H1 (cell line): ENCODE measurements at regions not wholly inside any gene's neighbourhood (a gene's known extent, or its start where the extent isn't known, plus 50 kb on each side); places are given as distances from the start of the nearest gene placed in this dataset.

Source experiments
- CTCF ChIA-PET: fragments of 300-600 bp; sonication (Branson Sonifier 250); formaldehyde crosslinking; loops from one replicate; lab custom pipeline; 2021; ENCODE audit not compliant: partially characterized antibody; lab: Charles Lee
- POLR2A ChIA-PET: fragments of 300-600 bp; sonication (Branson Sonifier 250); formaldehyde crosslinking; loops from one replicate; lab custom pipeline; 2021; ENCODE audit warnings: inconsistent platforms; ENCODE audit not compliant: partially characterized antibody; lab: Charles Lee
- DNase-seq, 2 experiments: peaks; one replicate each; pipeline versions ENCODE4 v3.0.0 to v3.0.0-alpha.2; 2010 to 2022; ENCODE audit warnings: low spot score in 2 of 2, low read depth in 1 of 2, mixed read lengths in 1 of 2
- FAIRE-seq: peaks from 2 replicates; lab custom pipeline; 2011; peaks lifted over from hg19 to GRCh38; lab: Jason Lieb, UNC
- H2AFZ ChIP-seq: 2 replicates; pipeline ENCODE4 v1.8.1; 2012; ENCODE audit warnings: low read length, inconsistent platforms
- H2AK5ac ChIP-seq: 2 replicates; pipeline ENCODE4 v1.6.1; 2013; ENCODE audit warnings: low read depth, low read length
- H2BK120ac ChIP-seq: replicated peaks from 2 replicates; pipeline ENCODE3; 2013; ENCODE audit warnings: low read depth, low read length, inconsistent platforms
- H2BK12ac ChIP-seq: 2 replicates; pipeline ENCODE4 v1.6.1; 2013; ENCODE audit warnings: low read depth, low read length
- H2BK15ac ChIP-seq: 2 replicates; pipeline ENCODE4 v1.6.1; 2013; ENCODE audit warnings: low read length
- H2BK20ac ChIP-seq: 2 replicates; pipeline ENCODE4 v1.6.1; 2013; ENCODE audit warnings: low read length
- H2BK5ac ChIP-seq: 2 replicates; pipeline ENCODE4 v1.6.1; 2013; ENCODE audit warnings: low read depth, low read length
- H3K14ac ChIP-seq: 2 replicates; pipeline ENCODE4 v1.6.1; 2013; ENCODE audit warnings: inconsistent platforms; ENCODE audit not compliant: insufficient read length
- H3K18ac ChIP-seq: 2 replicates; pipeline ENCODE4 v1.6.1; 2013; ENCODE audit warnings: low read length; ENCODE audit errors: extremely low read depth
- H3K23ac ChIP-seq: 2 replicates; pipeline ENCODE4 v1.6.1; 2013; ENCODE audit warnings: inconsistent platforms; ENCODE audit not compliant: insufficient read length
- H3K23me2 ChIP-seq: 2 replicates; pipeline ENCODE4 v1.6.1; 2013; ENCODE audit warnings: low read depth, low read length
- H3K27ac ChIP-seq: 2 replicates; pipeline ENCODE4 v1.6.1; 2011; ENCODE audit warnings: low read depth, low read length, inconsistent platforms
- H3K27me3 ChIP-seq, 4 experiments: replicated peaks in 1 of 4; 1 replicate in 1 of 4; 2 replicates in 3 of 4; pipeline versions ENCODE4 v1.6.1 to v1.8.1; 2011 to 2013; ENCODE audit warnings: low read length in 3 of 4, mild to moderate bottlenecking in 3 of 4, inconsistent platforms in 2 of 4, mixed read lengths in 2 of 4, moderate library complexity in 1 of 4; ENCODE audit not compliant: control insufficient read depth in 3 of 4, insufficient read depth in 3 of 4; ENCODE audit errors: extremely low read depth in 1 of 4
- H3K36me3 ChIP-seq, 4 experiments: 2 replicates each; pipeline versions ENCODE4 v1.6.1 to v1.8.1; 2011 to 2013; ENCODE audit warnings: mild to moderate bottlenecking in 4 of 4, low read length in 3 of 4, moderate library complexity in 2 of 4, control low read depth in 1 of 4, inconsistent platforms in 1 of 4; ENCODE audit not compliant: insufficient read depth in 4 of 4, control insufficient read depth in 2 of 4
- H3K4ac ChIP-seq: replicated peaks from 2 replicates; pipeline ENCODE3; 2013; ENCODE audit warnings: low read length, low read depth, mixed read lengths, inconsistent platforms; ENCODE audit not compliant: insufficient read length
- H3K4me1 ChIP-seq, 4 experiments: replicated peaks in 1 of 4; 1 replicate in 1 of 4; 2 replicates in 3 of 4; pipeline versions ENCODE4 v1.6.1 to v1.8.1; 2011 to 2013; ENCODE audit warnings: low read length in 3 of 4, inconsistent platforms in 2 of 4, mixed read lengths in 1 of 4; ENCODE audit not compliant: insufficient read depth in 4 of 4, control insufficient read depth in 3 of 4
- H3K4me2 ChIP-seq, 2 experiments: 2 replicates each; pipeline versions ENCODE4 v1.6.1 to v1.8.1; 2011 to 2013; ENCODE audit warnings: low read depth in 2 of 2, low read length in 2 of 2, control low read depth in 1 of 2, inconsistent platforms in 1 of 2, mild to moderate bottlenecking in 1 of 2; ENCODE audit not compliant: insufficient read depth in 1 of 2
- H3K4me3 ChIP-seq, 4 experiments: fragments of 200-600, 300-600 bp in 1 of 4; sonication (generic), shearing (Covaris generic), sonication (Bioruptor Twin) in 1 of 4; 2 replicates each; pipeline versions ENCODE4 v1.5.1 to v1.8.1; 2011 to 2016; ENCODE audit warnings: low read length in 4 of 4, low read depth in 3 of 4, control low read depth in 2 of 4, inconsistent platforms in 2 of 4, mild to moderate bottlenecking in 2 of 4, mixed read lengths in 1 of 4, moderate library complexity in 1 of 4; ENCODE audit not compliant: insufficient read depth in 2 of 4; ENCODE audit errors: extremely low read depth in 1 of 4
- H3K56ac ChIP-seq: replicated peaks from 2 replicates; pipeline ENCODE3; 2013; ENCODE audit warnings: low read depth, mild to moderate bottlenecking, mixed read lengths, low read length, inconsistent platforms; ENCODE audit not compliant: insufficient read length
- H3K79me1 ChIP-seq: 2 replicates; pipeline ENCODE4 v1.6.1; 2013; ENCODE audit warnings: low read depth, low read length, control low read depth
- H3K79me2 ChIP-seq, 2 experiments: 2 replicates each; pipeline versions ENCODE4 v1.6.1 to v1.8.1; 2012 to 2013; ENCODE audit warnings: low read length in 2 of 2, mild to moderate bottlenecking in 2 of 2, inconsistent platforms in 1 of 2; ENCODE audit not compliant: insufficient read depth in 2 of 2, control insufficient read depth in 1 of 2
- H3K9ac ChIP-seq, 4 experiments: replicated peaks in 1 of 4; 1 replicate in 1 of 4; 2 replicates in 3 of 4; pipeline versions ENCODE4 v1.6.1 to v1.8.1; 2011 to 2013; ENCODE audit warnings: low read depth in 3 of 4, low read length in 3 of 4, control low read depth in 2 of 4, mild to moderate bottlenecking in 2 of 4, moderate library complexity in 2 of 4, inconsistent platforms in 1 of 4; ENCODE audit errors: extremely low read depth in 1 of 4
- H3K9me3 ChIP-seq, 2 experiments: 2 replicates each; pipeline versions ENCODE4 v1.6.1 to v1.8.1; 2012 to 2013; ENCODE audit warnings: mild to moderate bottlenecking in 2 of 2, moderate library complexity in 2 of 2, control low read depth in 1 of 2, inconsistent platforms in 1 of 2, low read depth in 1 of 2, low read length in 1 of 2, mixed read lengths in 1 of 2; ENCODE audit not compliant: insufficient read depth in 2 of 2
- H4K20me1 ChIP-seq, 2 experiments: replicated peaks in 1 of 2; 2 replicates each; pipeline versions ENCODE3 to v1.8.1; 2011 to 2013; ENCODE audit warnings: inconsistent platforms in 2 of 2, low read length in 2 of 2, mild to moderate bottlenecking in 1 of 2; ENCODE audit not compliant: insufficient read depth in 2 of 2, control insufficient read depth in 1 of 2
- H4K5ac ChIP-seq: 2 replicates; pipeline ENCODE4 v1.6.1; 2013; ENCODE audit warnings: low read length, low read depth, mixed read lengths, inconsistent platforms; ENCODE audit not compliant: insufficient read length
- H4K8ac ChIP-seq: 2 replicates; pipeline ENCODE4 v1.8.0; 2013; ENCODE audit warnings: mild to moderate bottlenecking, moderate library complexity, low read length, inconsistent platforms; ENCODE audit not compliant: insufficient read depth; ENCODE audit errors: extremely low read depth
- H4K91ac ChIP-seq: replicated peaks from 2 replicates; pipeline ENCODE3; 2013; ENCODE audit warnings: low read length, mixed read lengths, inconsistent platforms; ENCODE audit not compliant: insufficient read length
- BACH1 ChIP-seq: IDR thresholded peaks from 2 replicates; pipeline ENCODE4 v1.6.1; 2012; ENCODE audit warnings: low read length, improper control_type of control experiment
- CHD2 ChIP-seq: IDR thresholded peaks from 2 replicates; pipeline ENCODE4 v1.6.1; 2012; ENCODE audit warnings: low read length, improper control_type of control experiment
- JUND ChIP-seq: IDR thresholded peaks from 2 replicates; pipeline ENCODE4 v1.6.1; 2011; ENCODE audit warnings: mild to moderate bottlenecking, improper control_type of control experiment, low read length
- NANOG ChIP-seq: IDR thresholded peaks from 2 replicates; pipeline ENCODE4 v1.6.1; 2011; ENCODE audit warnings: low read length, low read depth, mild to moderate bottlenecking, inconsistent platforms; ENCODE audit not compliant: insufficient read depth, poor library complexity, severe bottlenecking
- NRF1 ChIP-seq: IDR thresholded peaks from 2 replicates; pipeline ENCODE4 v1.6.1; 2011; ENCODE audit warnings: mild to moderate bottlenecking, low read depth, low read length, improper control_type of control experiment
- POLR2AphosphoS5 ChIP-seq: IDR thresholded peaks from 2 replicates; pipeline ENCODE4 v1.6.1; 2011; ENCODE audit warnings: low read depth, low read length
- RFX5 ChIP-seq: IDR thresholded peaks from 2 replicates; pipeline ENCODE4 v1.6.1; 2011; ENCODE audit warnings: low read depth, low read length, improper control_type of control experiment, borderline replicate concordance
- RXRA ChIP-seq: IDR thresholded peaks from 2 replicates; pipeline ENCODE4 v1.6.1; 2011; ENCODE audit warnings: low read depth, mild to moderate bottlenecking, low read length, moderate library complexity; ENCODE audit not compliant: insufficient read depth
- SIN3A ChIP-seq, 2 experiments: IDR thresholded peaks in 1 of 2; conservative IDR thresholded peaks in 1 of 2; 2 replicates each; pipeline ENCODE4 v1.6.1; 2011 to 2012; ENCODE audit warnings: low read length in 2 of 2, improper control_type of control experiment in 1 of 2, low read depth in 1 of 2, mild to moderate bottlenecking in 1 of 2
- SP1 ChIP-seq: IDR thresholded peaks from 2 replicates; pipeline ENCODE4 v1.6.1; 2011; ENCODE audit warnings: low read depth, low read length
- SP4 ChIP-seq: IDR thresholded peaks from 2 replicates; pipeline ENCODE4 v1.6.1; 2012; ENCODE audit warnings: low read length, inconsistent platforms
- SRF ChIP-seq: IDR thresholded peaks from 2 replicates; pipeline ENCODE4 v1.6.1; 2011; ENCODE audit warnings: mild to moderate bottlenecking, low read depth, low read length, moderate library complexity
- ZNF274 ChIP-seq: IDR thresholded peaks from 2 replicates; pipeline ENCODE4 v1.7.0; 2012; ENCODE audit warnings: low read length, borderline replicate concordance; ENCODE audit errors: extremely low read depth
- whole genome bisulfite sequencing, 2 experiments: shearing (Covaris generic) in 1 of 2; methylation state at CpG; one replicate each; pipeline versions ENCODE4 v1.1.6 to v1.1.7; 2013 to 2015; ENCODE audit warnings: low lambda C conversion rate in 2 of 2, mixed read lengths in 2 of 2, inconsistent platforms in 1 of 2, low coverage in 1 of 2, missing lambda C conversion rate in 1 of 2; ENCODE audit not compliant: insufficient replicate concordance in 2 of 2, insufficient coverage in 1 of 2, insufficient read length in 1 of 2; ENCODE audit errors: extremely low coverage in 1 of 2, missing lambda C conversion rate in 1 of 2; 5-methylcytosine and 5-hydroxymethylcytosine counted together
- TF ChIP-seq, protein P1 (sequence below), 3 experiments: IDR thresholded peaks; 1 replicate in 2 of 3; 2 replicates in 1 of 3; pipeline versions ENCODE4 v1.5.1 to v1.6.1; 2011; ENCODE audit warnings: low read length in 3 of 3, mild to moderate bottlenecking in 3 of 3, inconsistent platforms in 2 of 3, low read depth in 1 of 3, moderate library complexity in 1 of 3; ENCODE audit not compliant: insufficient read depth in 1 of 3; ENCODE audit errors: control extremely low read depth in 1 of 3

DNA sequence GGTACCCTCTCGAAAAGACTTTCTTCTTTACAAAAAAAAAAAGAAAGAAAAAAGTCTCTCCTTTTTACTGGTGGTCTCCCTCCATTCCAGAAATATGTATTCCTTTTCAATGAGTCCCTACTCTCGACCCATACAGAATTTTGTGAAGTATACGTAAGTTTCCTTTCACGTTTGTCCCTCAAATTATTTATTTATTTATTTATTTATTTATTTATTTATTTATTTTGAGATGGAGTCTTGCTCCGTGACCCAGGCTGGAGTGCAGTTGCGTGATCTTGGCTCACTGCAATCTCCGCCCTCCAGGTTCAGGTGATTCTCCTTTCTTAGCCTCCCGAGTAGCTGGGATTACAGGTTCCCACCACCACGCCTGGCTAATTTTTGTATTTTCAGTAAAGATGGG is 429.2 kb upstream of the AR start:
- no peak overlapping the region for H2AFZ ChIP-seq
- H3K18ac ChIP-seq: no peak overlapping the region
- H3K27ac ChIP-seq: no peak overlapping the region
- no peak overlapping the region for H2BK12ac ChIP-seq
- H3K56ac ChIP-seq: no peak overlapping the region
- H3K4me2 ChIP-seq: no peak overlapping the region
- no peaks in the 10 kb centered on the region for H4K20me1 ChIP-seq
- no peak overlapping the region for H4K91ac ChIP-seq
- H4K5ac ChIP-seq: no peak overlapping the region
- FAIRE-seq (no peak), DNase-seq (no peak)
- no peak overlapping the region for H3K4ac ChIP-seq
- H4K8ac ChIP-seq: no peak overlapping the region
- no peak overlapping the region for H2BK120ac ChIP-seq
- POLR2A ChIA-PET: no interaction called here
- no peaks in the 10 kb centered on the region for H3K9me3 ChIP-seq
- no peak overlapping the region for H3K9ac ChIP-seq
- 86% methylated on average over 4 of the region's 9 CpGs; no CpG with 5 or more reads in 1 of the 2 experiments for WGBS, 2 experiments
- CTCF ChIA-PET: no interaction called here
- no peak overlapping the region for H3K4me3 ChIP-seq
- no peaks in the 10 kb centered on the region for H3K79me2 ChIP-seq
- H3K23ac ChIP-seq: no peak overlapping the region
- no peaks in the 10 kb centered on the region for H3K4me1 ChIP-seq
- H2BK5ac ChIP-seq: no peak overlapping the region
- no peak overlapping the region for H2BK20ac ChIP-seq
- H3K79me1 ChIP-seq: no peaks in the 10 kb centered on the region
- no peak overlapping the region for H2BK15ac ChIP-seq
- H2AK5ac ChIP-seq: no peak overlapping the region
- H3K23me2 ChIP-seq: no peaks in the 10 kb centered on the region
- H3K27me3 ChIP-seq: no peaks in the 10 kb centered on the region
- no peaks in the 10 kb centered on the region for H3K36me3 ChIP-seq
- H3K14ac ChIP-seq: no peak overlapping the region
- no peak for TF ChIP-seq ZNF274
- no peak for TF ChIP-seq RXRA
- TF ChIP-seq, protein P1, sequence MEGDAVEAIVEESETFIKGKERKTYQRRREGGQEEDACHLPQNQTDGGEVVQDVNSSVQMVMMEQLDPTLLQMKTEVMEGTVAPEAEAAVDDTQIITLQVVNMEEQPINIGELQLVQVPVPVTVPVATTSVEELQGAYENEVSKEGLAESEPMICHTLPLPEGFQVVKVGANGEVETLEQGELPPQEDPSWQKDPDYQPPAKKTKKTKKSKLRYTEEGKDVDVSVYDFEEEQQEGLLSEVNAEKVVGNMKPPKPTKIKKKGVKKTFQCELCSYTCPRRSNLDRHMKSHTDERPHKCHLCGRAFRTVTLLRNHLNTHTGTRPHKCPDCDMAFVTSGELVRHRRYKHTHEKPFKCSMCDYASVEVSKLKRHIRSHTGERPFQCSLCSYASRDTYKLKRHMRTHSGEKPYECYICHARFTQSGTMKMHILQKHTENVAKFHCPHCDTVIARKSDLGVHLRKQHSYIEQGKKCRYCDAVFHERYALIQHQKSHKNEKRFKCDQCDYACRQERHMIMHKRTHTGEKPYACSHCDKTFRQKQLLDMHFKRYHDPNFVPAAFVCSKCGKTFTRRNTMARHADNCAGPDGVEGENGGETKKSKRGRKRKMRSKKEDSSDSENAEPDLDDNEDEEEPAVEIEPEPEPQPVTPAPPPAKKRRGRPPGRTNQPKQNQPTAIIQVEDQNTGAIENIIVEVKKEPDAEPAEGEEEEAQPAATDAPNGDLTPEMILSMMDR (IDR thresholded peaks at IDR 0.05; ENCODE audit: control extremely low read depth in 1 of 3, insufficient read depth in 1 of 3, low read depth in 1 of 3, low read length in 3 of 3): no peak
- TF ChIP-seq BACH1: no peak
- TF ChIP-seq NRF1: no peak
- TF ChIP-seq SP1: no peak
- no peak for TF ChIP-seq POLR2AphosphoS5
- no peak for TF ChIP-seq NANOG
- no peak for TF ChIP-seq SIN3A (conservative IDR thresholded peaks at IDR 0.05 in 1 of 2, IDR thresholded peaks at IDR 0.05 in 1 of 2; ENCODE audit: low read depth in 1 of 2, low read length in 2 of 2)
- no peak for TF ChIP-seq RFX5
- no peak for TF ChIP-seq JUND
- no peak for TF ChIP-seq SP4
- no peak for TF ChIP-seq SRF
- TF ChIP-seq CHD2: no peak
